ENCODE measurements at regions not wholly inside any gene's neighbourhood (a gene's known extent, or its start where the extent isn't known, plus 50 kb on each side); places are given as distances from the start of the nearest gene placed in this dataset.

- Histone ChIP-seq H2AFZ (ENCODE audit: low read length) (no peak overlapping the region), H3K4me2 (ENCODE audit: insufficient read depth, low read length) (no peak overlapping the region), H3K9me3 (ENCODE audit: low read depth, low read length) (no peaks in the 10 kb centered on the region), H3K79me2 (ENCODE audit: insufficient read depth, low read length) (no peaks in the 10 kb centered on the region), H3K27me3 (ENCODE audit: insufficient read depth, low read length) (no peaks in the 10 kb centered on the region), H3K4me1 (ENCODE audit: insufficient read depth, low read length) (no peaks in the 10 kb centered on the region), H3K4me3 (ENCODE audit: insufficient read depth, low read length) (no peak overlapping the region), H3K36me3 (ENCODE audit: insufficient read depth, low read length) (no peaks in the 10 kb centered on the region), H4K20me1 (ENCODE audit: insufficient read depth, low read length) (no peaks in the 10 kb centered on the region), H3K27ac (ENCODE audit: low read depth, low read length) (no peak overlapping the region)
- no peak for DNase-seq (ENCODE audit: insufficient read length, low spot score, missing footprints)
- no peak for TF ChIP-seq CTCF (IDR thresholded peaks at IDR 0.05; ENCODE audit: extremely low read depth, low read depth, low read length)
Observed at GRCh38 chr9:89787595-89787994, 182.8 kb downstream of the GADD45G start.

GRCh38 chr9:89788434-89788833 is 183.6 kb downstream of the GADD45G start:
- Histone ChIP-seq H3K79me2 (ENCODE audit: insufficient read depth, low read length) (no peaks in the 10 kb centered on the region), H3K4me3 (ENCODE audit: insufficient read depth, low read length) (no peak overlapping the region), H4K20me1 (ENCODE audit: insufficient read depth, low read length) (no peaks in the 10 kb centered on the region), H2AFZ (ENCODE audit: low read length) (no peak overlapping the region), H3K4me2 (ENCODE audit: insufficient read depth, low read length) (no peak overlapping the region), H3K4me1 (ENCODE audit: insufficient read depth, low read length) (no peaks in the 10 kb centered on the region), H3K27ac (ENCODE audit: low read depth, low read length) (no peak overlapping the region), H3K9me3 (ENCODE audit: low read depth, low read length) (no peaks in the 10 kb centered on the region), H3K36me3 (ENCODE audit: insufficient read depth, low read length) (no peaks in the 10 kb centered on the region), H3K27me3 (ENCODE audit: insufficient read depth, low read length) (no peaks in the 10 kb centered on the region)
- TF ChIP-seq CTCF (IDR thresholded peaks at IDR 0.05; ENCODE audit: extremely low read depth, low read depth, low read length), result no peak
- DNase-seq (ENCODE audit: insufficient read length, low spot score, missing footprints), result no peak

- no peak for TF ChIP-seq CTCF (IDR thresholded peaks at IDR 0.05; ENCODE audit: extremely low read depth, low read depth, low read length)
- Histone ChIP-seq H4K20me1 (ENCODE audit: insufficient read depth, low read length) (no peaks in the 10 kb centered on the region), H3K9me3 (ENCODE audit: low read depth, low read length) (no peaks in the 10 kb centered on the region)
Observed at GRCh38 chr9:89789922-89790510, 185.2 kb downstream of the GADD45G start.

DNA sequence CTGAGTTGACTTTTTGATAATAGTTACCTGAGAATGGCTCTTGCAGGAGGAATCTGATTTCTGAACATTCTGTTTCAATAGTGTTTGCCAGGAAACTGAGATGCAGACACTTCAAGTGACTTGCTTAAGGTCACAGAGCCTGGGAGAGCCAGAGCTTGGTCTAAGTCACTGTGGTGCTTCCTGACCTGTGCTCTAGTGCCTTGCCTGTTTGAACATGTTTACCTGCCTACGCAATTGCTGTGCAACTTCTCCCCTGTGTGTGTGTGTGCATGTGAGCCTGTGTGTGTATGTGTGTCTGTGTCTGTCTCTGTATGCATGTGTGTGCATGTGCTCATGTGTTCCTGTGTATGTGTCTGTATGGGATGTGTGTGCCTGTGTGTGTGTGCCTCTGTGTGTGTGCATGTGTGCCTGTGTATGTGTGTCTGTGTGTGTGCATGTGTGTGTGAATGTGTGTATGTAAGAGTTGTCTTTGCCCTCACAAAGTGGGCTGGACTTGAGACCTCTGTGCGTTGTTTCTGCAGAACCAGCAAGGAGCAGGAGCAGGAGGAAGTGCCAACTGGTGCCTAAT is 185.8 kb downstream of the GADD45G start:
- H2AFZ ChIP-seq (ENCODE audit: low read length), result no peak overlapping the region
- H3K27me3 ChIP-seq (ENCODE audit: insufficient read depth, low read length), result no peaks in the 10 kb centered on the region

More at GRCh38 chr9:89789922-89790510, 185.2 kb downstream of the GADD45G start:
- Histone ChIP-seq H2AFZ (ENCODE audit: low read length) (no peak overlapping the region), H3K27ac (ENCODE audit: low read depth, low read length) (no peak overlapping the region), H3K27me3 (ENCODE audit: insufficient read depth, low read length) (no peaks in the 10 kb centered on the region), H3K79me2 (ENCODE audit: insufficient read depth, low read length) (no peaks in the 10 kb centered on the region), H3K4me2 (ENCODE audit: insufficient read depth, low read length) (no peak overlapping the region), H3K36me3 (ENCODE audit: insufficient read depth, low read length) (no peaks in the 10 kb centered on the region), H3K4me1 (ENCODE audit: insufficient read depth, low read length) (no peaks in the 10 kb centered on the region), H3K4me3 (ENCODE audit: insufficient read depth, low read length) (no peak overlapping the region)
- DNase-seq (ENCODE audit: insufficient read length, low spot score, missing footprints), result peak; percentile 18

More for the DNA sequence above, 185.8 kb downstream of the GADD45G start:
- no peaks in the 10 kb centered on the region for H3K4me1 ChIP-seq (ENCODE audit: insufficient read depth, low read length)
- H4K20me1 ChIP-seq (ENCODE audit: insufficient read depth, low read length), result no peaks in the 10 kb centered on the region
- no peak for DNase-seq (ENCODE audit: insufficient read length, low spot score, missing footprints)
- H3K36me3 ChIP-seq (ENCODE audit: insufficient read depth, low read length), result no peaks in the 10 kb centered on the region
- TF ChIP-seq CTCF (IDR thresholded peaks at IDR 0.05; ENCODE audit: extremely low read depth, low read depth, low read length), result no peak
- H3K79me2 ChIP-seq (ENCODE audit: insufficient read depth, low read length), result no peaks in the 10 kb centered on the region
- H3K9me3 ChIP-seq (ENCODE audit: low read depth, low read length), result no peaks in the 10 kb centered on the region
- no peak overlapping the region for H3K4me3 ChIP-seq (ENCODE audit: insufficient read depth, low read length)
- no peak overlapping the region for H3K4me2 ChIP-seq (ENCODE audit: insufficient read depth, low read length)
- H3K27ac ChIP-seq (ENCODE audit: low read depth, low read length), result no peak overlapping the region
